Non-pigmented ciliary epithelial cell (primary cell): ENCODE measurements at regions not wholly inside any gene's neighbourhood (a gene's known extent, or its start where the extent isn't known, plus 50 kb on each side); places are given as distances from the start of the nearest gene placed in this dataset.

Source experiments
- DNase-seq: peaks from one replicate; pipeline ENCODE4 v3.0.0-alpha.2; 2010; ENCODE audit warnings: low read depth

GRCh38 chr1:229213797-229214196 is 57.1 kb upstream of the RAB4A start:
- no peak for DNase-seq

- DNase-seq: no peak
Observed at GRCh38 chr1:229217716-229218115, 53.2 kb upstream of the RAB4A start.

- no peak for DNase-seq
Observed at GRCh38 chr1:229218612-229219025, 52.3 kb upstream of the RAB4A start.

GRCh38 chr1:229220163-229220846 is 50.6 kb upstream of the RAB4A start:
- no peak for DNase-seq

- no peak for DNase-seq
Observed at GRCh38 chr1:229221106-229222019, 49.5 kb upstream of the RAB4A start.
